Caco-2 (cell line): ENCODE measurements at regions not wholly inside any gene's neighbourhood (a gene's known extent, or its start where the extent isn't known, plus 50 kb on each side); places are given as distances from the start of the nearest gene placed in this dataset.

ENCODE experiments used
- BruUV-seq: library from RNA; stranded (reverse); fragments of 400-500 nt; replicated peaks from 2 replicates; lab custom pipeline; 2021; lab: Mats Ljungman, UMichigan
- CTCF ChIA-PET: fragments of 300-600 bp; sonication (Branson Sonifier 250); formaldehyde crosslinking; loops from one replicate; lab custom pipeline; 2022; ENCODE audit warnings: antibody characterized with exemption; lab: Charles Lee
- POLR2A ChIA-PET: fragments of 300-600 bp; sonication (Branson Sonifier 250); formaldehyde crosslinking; loops from one replicate; lab custom pipeline; 2022; ENCODE audit warnings: antibody characterized with exemption; lab: Charles Lee
- DNase-seq, 2 experiments: peaks; one replicate each; pipeline versions ENCODE4 v3.0.0 to v3.0.0-alpha.2; 2020 to 2022
- H3K27me3 ChIP-seq: replicated peaks from 2 replicates; pipeline ENCODE4 v1.6.0; 2011; ENCODE audit warnings: low read length; ENCODE audit not compliant: control insufficient read depth, insufficient read depth
- H3K36me3 ChIP-seq: 2 replicates; pipeline ENCODE4 v1.5.1; 2011; ENCODE audit warnings: low read length; ENCODE audit not compliant: control insufficient read depth, insufficient read depth
- H3K4me1 ChIP-seq: fragments of 250-450 bp; sonication (Bioruptor Pico); 2 replicates; pipeline ENCODE4 v1.5.1; 2020; ENCODE audit warnings: mild to moderate bottlenecking
- H3K4me3 ChIP-seq: 2 replicates; pipeline ENCODE4 v1.5.1; 2011; ENCODE audit warnings: low read depth, mild to moderate bottlenecking, control low read depth, low read length
- H3K9me3 ChIP-seq: fragments of 250-450 bp; sonication (Bioruptor Pico); 2 replicates; pipeline ENCODE4 v1.5.1; 2020; ENCODE audit warnings: mild to moderate bottlenecking, moderate library complexity
- H3K27ac Mint-ChIP-seq: one replicate; pipeline ENCODE4 v1.8.0; 2022; ENCODE audit warnings: mixed read lengths; ENCODE audit not compliant: unreplicated experiment
- H3K27me3 Mint-ChIP-seq: one replicate; pipeline ENCODE4 v1.8.0; 2022; ENCODE audit warnings: mixed read lengths; ENCODE audit not compliant: insufficient read depth, unreplicated experiment
- H3K36me3 Mint-ChIP-seq: one replicate; pipeline ENCODE4 v1.8.0; 2022; ENCODE audit warnings: mild to moderate bottlenecking, mixed read lengths; ENCODE audit not compliant: insufficient read depth, unreplicated experiment
- H3K4me1 Mint-ChIP-seq: one replicate; pipeline ENCODE4 v1.8.0; 2022; ENCODE audit warnings: low read depth, mixed read lengths; ENCODE audit not compliant: unreplicated experiment
- H3K4me3 Mint-ChIP-seq: one replicate; pipeline ENCODE4 v1.8.0; 2022; ENCODE audit warnings: mild to moderate bottlenecking, moderate library complexity, mixed read lengths; ENCODE audit not compliant: unreplicated experiment
- H3K9me3 Mint-ChIP-seq: one replicate; pipeline ENCODE4 v1.8.0; 2022; ENCODE audit warnings: mixed read lengths; ENCODE audit not compliant: unreplicated experiment
- intact Hi-C: fragments of 100-400 bp; cut with micrococcal nuclease; formaldehyde crosslinking; loops from one replicate; pipeline ENCODE4 v1.10.0; 2022; ENCODE audit not compliant: unreplicated experiment
- TF ChIP-seq, protein P1 (sequence below), 2 experiments: fragments of 200-600 bp in 1 of 2; IDR thresholded peaks; 1 replicate in 1 of 2; 2 replicates in 1 of 2; pipeline versions ENCODE4 v1.5.1 to v1.8.0; 2011 to 2022; ENCODE audit warnings: antibody characterized with exemption in 1 of 2, control low read depth in 1 of 2, inconsistent platforms in 1 of 2, low read depth in 1 of 2, low read length in 1 of 2, mild to moderate bottlenecking in 1 of 2, moderate library complexity in 1 of 2; ENCODE audit not compliant: insufficient read depth in 1 of 2, severe bottlenecking in 1 of 2, unreplicated experiment in 1 of 2

DNA sequence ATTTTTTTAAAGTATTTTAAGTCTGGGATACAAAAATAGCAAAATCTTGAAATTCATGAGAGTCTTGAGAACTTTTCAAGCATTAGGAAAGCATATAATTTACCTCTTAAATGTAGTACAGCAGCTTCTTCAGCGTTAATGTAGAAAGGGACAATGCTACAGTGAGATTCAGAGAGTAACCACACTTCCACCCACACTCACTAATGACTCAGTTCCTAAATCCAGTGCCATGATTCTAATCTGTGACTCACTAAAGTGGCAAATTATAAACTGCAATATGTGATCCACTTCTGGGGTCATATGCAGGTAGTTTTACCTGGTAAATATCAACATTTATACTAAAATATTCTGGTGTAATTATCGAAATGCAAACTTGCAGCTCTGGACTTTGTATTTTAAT, 434.5 kb upstream of the TUSC1 start:
- Mint-ChIP-seq H3K4me1 (no peaks in the 10 kb centered on the region), H3K27ac (no peak overlapping the region), H3K36me3 (no peaks in the 10 kb centered on the region), H3K9me3 (no peaks in the 10 kb centered on the region), H3K27me3 (no peaks in the 10 kb centered on the region), H3K4me3 (no peak overlapping the region)
- BruUV-seq, result no TSS peak
- Histone ChIP-seq H3K36me3 (no peaks in the 10 kb centered on the region), H3K9me3 (no peaks in the 10 kb centered on the region), H3K27me3 (no peaks in the 10 kb centered on the region), H3K4me3 (no peak overlapping the region), H3K4me1 (no peaks in the 10 kb centered on the region)
- TF ChIP-seq, protein P1, sequence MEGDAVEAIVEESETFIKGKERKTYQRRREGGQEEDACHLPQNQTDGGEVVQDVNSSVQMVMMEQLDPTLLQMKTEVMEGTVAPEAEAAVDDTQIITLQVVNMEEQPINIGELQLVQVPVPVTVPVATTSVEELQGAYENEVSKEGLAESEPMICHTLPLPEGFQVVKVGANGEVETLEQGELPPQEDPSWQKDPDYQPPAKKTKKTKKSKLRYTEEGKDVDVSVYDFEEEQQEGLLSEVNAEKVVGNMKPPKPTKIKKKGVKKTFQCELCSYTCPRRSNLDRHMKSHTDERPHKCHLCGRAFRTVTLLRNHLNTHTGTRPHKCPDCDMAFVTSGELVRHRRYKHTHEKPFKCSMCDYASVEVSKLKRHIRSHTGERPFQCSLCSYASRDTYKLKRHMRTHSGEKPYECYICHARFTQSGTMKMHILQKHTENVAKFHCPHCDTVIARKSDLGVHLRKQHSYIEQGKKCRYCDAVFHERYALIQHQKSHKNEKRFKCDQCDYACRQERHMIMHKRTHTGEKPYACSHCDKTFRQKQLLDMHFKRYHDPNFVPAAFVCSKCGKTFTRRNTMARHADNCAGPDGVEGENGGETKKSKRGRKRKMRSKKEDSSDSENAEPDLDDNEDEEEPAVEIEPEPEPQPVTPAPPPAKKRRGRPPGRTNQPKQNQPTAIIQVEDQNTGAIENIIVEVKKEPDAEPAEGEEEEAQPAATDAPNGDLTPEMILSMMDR (IDR thresholded peaks at IDR 0.05; ENCODE audit: insufficient read depth in 1 of 2, low read depth in 1 of 2, low read length in 1 of 2, severe bottlenecking in 1 of 2, unreplicated experiment in 1 of 2), result no peak
- ChIA-PET CTCF (no interaction called here), POLR2A (no interaction called here)
- intact Hi-C loops, result no loop called here
- DNase-seq, result no peak

DNA sequence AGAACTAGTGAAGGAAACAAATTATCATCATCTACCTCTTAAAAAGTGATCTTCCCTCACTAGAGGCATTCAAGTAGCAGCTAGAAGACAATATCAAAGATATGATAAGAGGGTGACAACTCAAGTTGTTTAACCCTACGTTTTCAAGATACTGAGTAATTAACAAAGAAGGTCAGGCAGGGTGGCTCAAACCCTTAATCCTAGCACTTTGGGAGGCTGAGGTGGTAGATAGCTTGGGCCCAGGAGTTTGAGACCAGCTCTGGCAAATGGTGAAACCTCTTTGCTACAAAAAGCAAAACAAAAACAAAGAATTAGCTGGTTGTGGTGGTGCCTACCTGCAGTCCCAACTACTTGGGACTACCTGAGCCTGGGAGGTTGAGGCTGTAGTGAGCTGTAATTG, 408.2 kb upstream of the TUSC1 start:
- BruUV-seq, result no TSS peak
- TF ChIP-seq, protein P1 (IDR thresholded peaks at IDR 0.05; ENCODE audit: insufficient read depth in 1 of 2, low read depth in 1 of 2, low read length in 1 of 2, severe bottlenecking in 1 of 2, unreplicated experiment in 1 of 2), result no peak
- H3K4me1 ChIP-seq, result no peaks in the 10 kb centered on the region
- no peak for DNase-seq
- H3K9me3 ChIP-seq, result no peaks in the 10 kb centered on the region
- Mint-ChIP-seq H3K36me3 (no peaks in the 10 kb centered on the region), H3K4me1 (no peaks in the 10 kb centered on the region), H3K27me3 (no peaks in the 10 kb centered on the region), H3K4me3 (no peak overlapping the region), H3K27ac (no peak overlapping the region), H3K9me3 (no peaks in the 10 kb centered on the region)
- H3K27me3 ChIP-seq, result no peaks in the 10 kb centered on the region
- ChIA-PET POLR2A (no interaction called here), CTCF (no interaction called here)
- intact Hi-C loops, result no loop called here
- no peak overlapping the region for H3K4me3 ChIP-seq
- H3K36me3 ChIP-seq, result no peaks in the 10 kb centered on the region

DNA sequence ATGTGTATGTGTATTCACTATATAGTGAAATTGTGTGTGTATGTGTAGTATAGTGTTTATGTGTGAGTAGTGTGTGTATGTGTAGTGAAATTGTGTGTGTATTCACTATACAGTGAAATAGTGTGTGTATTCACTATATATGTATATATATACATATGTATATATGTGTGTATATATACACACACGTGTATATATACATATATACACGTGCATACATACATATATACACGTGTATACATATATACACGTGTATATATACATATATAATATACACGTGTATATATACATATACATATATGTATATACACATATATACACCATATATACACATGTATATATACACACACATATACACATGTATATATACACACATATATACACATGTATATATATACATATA, 403.6 kb upstream of the TUSC1 start:
- no peaks in the 10 kb centered on the region for H3K9me3 ChIP-seq
- H3K27me3 ChIP-seq, result no peaks in the 10 kb centered on the region
- intact Hi-C loops, result no loop called here
- H3K27me3 Mint-ChIP-seq, result no peaks in the 10 kb centered on the region
- H3K36me3 ChIP-seq, result no peaks in the 10 kb centered on the region
- no peak overlapping the region for H3K4me3 Mint-ChIP-seq
- H3K4me3 ChIP-seq, result no peak overlapping the region
- POLR2A ChIA-PET, result no interaction called here
- CTCF ChIA-PET, result no interaction called here
- H3K9me3 Mint-ChIP-seq, result no peaks in the 10 kb centered on the region
- no TSS peak for BruUV-seq
- H3K27ac Mint-ChIP-seq, result no peak overlapping the region
- TF ChIP-seq, protein P1 (IDR thresholded peaks at IDR 0.05; ENCODE audit: insufficient read depth in 1 of 2, low read depth in 1 of 2, low read length in 1 of 2, severe bottlenecking in 1 of 2, unreplicated experiment in 1 of 2), result no peak
- no peaks in the 10 kb centered on the region for H3K36me3 Mint-ChIP-seq
- DNase-seq, result no peak
- H3K4me1 Mint-ChIP-seq, result no peaks in the 10 kb centered on the region
- no peaks in the 10 kb centered on the region for H3K4me1 ChIP-seq
